ENCODE measurements at regions not wholly inside any gene's neighbourhood (a gene's known extent, or its start where the extent isn't known, plus 50 kb on each side); places are given as distances from the start of the nearest gene placed in this dataset.

DNA sequence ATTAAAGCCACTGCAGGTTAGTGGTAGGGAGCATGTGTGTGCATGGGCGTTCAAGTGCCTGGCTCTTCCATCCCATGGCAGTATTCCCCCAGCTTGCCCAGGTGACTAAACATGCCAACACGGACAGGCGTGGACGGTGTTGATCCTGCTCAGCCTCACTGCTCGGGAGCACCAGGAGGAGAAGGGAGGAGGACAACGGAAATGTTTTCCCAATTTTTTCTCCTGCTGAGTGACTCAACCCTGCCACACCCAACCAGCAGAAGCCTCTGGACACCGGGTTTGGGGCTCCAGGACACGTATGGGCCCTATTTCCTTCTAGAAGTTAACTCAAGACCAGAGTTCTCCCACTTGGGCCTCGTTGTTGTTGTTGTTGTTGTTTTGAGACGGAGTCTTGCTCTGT, 139.1 kb downstream of the CYP26B1 start:
- ATAC-seq (no peak), FAIRE-seq (no peak), DNase-seq (ENCODE audit: low read depth, low spot score) (no peak)
- no peaks in the 10 kb centered on the region for H3K79me2 ChIP-seq (ENCODE audit: control insufficient read depth, insufficient read depth, low read length)
- H2AFZ ChIP-seq (ENCODE audit: control insufficient read depth, low read depth, low read length): no peak overlapping the region
- 14% methylated on average over 9 of the region's 10 CpGs for WGBS (ENCODE audit: insufficient coverage, insufficient replicate concordance, low lambda C conversion rate, missing lambda C conversion rate)
- H3K4me3 ChIP-seq: no peak overlapping the region
- POLR2A ChIA-PET: no interaction called here
- BruUV-seq (replicated peaks): no TSS peak
- H3K9me3 ChIP-seq (replicated peaks; ENCODE audit: control insufficient read depth, insufficient read depth, low read length): no peaks in the 10 kb centered on the region
- H4K20me1 ChIP-seq (ENCODE audit: control insufficient read depth, insufficient read depth): no peaks in the 10 kb centered on the region
- intact Hi-C loops (cut with micrococcal nuclease; ENCODE audit: unreplicated experiment): no loop called here
- no peaks in the 10 kb centered on the region; a peak in 2 of 4 replicates for H3K27me3 ChIP-seq (replicated peaks in 1 of 2; ENCODE audit: control insufficient read depth in 2 of 2, insufficient read depth in 2 of 2, low read length in 1 of 2)
- TF ChIP-seq, protein P1, sequence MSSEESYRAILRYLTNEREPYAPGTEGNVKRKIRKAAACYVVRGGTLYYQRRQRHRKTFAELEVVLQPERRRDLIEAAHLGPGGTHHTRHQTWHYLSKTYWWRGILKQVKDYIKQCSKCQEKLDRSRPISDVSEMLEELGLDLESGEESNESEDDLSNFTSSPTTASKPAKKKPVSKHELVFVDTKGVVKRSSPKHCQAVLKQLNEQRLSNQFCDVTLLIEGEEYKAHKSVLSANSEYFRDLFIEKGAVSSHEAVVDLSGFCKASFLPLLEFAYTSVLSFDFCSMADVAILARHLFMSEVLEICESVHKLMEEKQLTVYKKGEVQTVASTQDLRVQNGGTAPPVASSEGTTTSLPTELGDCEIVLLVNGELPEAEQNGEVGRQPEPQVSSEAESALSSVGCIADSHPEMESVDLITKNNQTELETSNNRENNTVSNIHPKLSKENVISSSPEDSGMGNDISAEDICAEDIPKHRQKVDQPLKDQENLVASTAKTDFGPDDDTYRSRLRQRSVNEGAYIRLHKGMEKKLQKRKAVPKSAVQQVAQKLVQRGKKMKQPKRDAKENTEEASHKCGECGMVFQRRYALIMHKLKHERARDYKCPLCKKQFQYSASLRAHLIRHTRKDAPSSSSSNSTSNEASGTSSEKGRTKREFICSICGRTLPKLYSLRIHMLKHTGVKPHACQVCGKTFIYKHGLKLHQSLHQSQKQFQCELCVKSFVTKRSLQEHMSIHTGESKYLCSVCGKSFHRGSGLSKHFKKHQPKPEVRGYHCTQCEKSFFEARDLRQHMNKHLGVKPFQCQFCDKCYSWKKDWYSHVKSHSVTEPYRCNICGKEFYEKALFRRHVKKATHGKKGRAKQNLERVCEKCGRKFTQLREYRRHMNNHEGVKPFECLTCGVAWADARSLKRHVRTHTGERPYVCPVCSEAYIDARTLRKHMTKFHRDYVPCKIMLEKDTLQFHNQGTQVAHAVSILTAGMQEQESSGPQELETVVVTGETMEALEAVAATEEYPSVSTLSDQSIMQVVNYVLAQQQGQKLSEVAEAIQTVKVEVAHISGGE (CRISPR knock-in tag; IDR thresholded peaks at IDR 0.05): no peak
- no peak for TF ChIP-seq RAD21 (IDR thresholded peaks at IDR 0.05; ENCODE audit: insufficient read depth, low read depth, low read length)
- no peak for TF ChIP-seq EED (IDR thresholded peaks at IDR 0.05; ENCODE audit: low read depth)
- TF ChIP-seq ZNF274 (IDR thresholded peaks at IDR 0.05; ENCODE audit: insufficient read depth, insufficient read length): no peak
- no peak for TF ChIP-seq FOS (IDR thresholded peaks at IDR 0.05; ENCODE audit: borderline replicate concordance, extremely low read depth, insufficient read length)
- TF ChIP-seq RFX5 (IDR thresholded peaks at IDR 0.05; ENCODE audit: low read depth, low read length): no peak
- TF ChIP-seq, protein P2, sequence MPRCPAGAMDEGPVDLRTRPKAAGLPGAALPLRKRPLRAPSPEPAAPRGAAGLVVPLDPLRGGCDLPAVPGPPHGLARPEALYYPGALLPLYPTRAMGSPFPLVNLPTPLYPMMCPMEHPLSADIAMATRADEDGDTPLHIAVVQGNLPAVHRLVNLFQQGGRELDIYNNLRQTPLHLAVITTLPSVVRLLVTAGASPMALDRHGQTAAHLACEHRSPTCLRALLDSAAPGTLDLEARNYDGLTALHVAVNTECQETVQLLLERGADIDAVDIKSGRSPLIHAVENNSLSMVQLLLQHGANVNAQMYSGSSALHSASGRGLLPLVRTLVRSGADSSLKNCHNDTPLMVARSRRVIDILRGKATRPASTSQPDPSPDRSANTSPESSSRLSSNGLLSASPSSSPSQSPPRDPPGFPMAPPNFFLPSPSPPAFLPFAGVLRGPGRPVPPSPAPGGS (IDR thresholded peaks at IDR 0.05; ENCODE audit: borderline replicate concordance, insufficient read depth, low read depth, low read length, poor library complexity, severe bottlenecking): no peak
- H3K36me3 ChIP-seq (ENCODE audit: control insufficient read depth in 2 of 2, insufficient read depth in 2 of 2, low read length in 1 of 2): no peaks in the 10 kb centered on the region
- H3K4me1 ChIP-seq (ENCODE audit: control insufficient read depth, insufficient read depth, low read length): no peaks in the 10 kb centered on the region
- in situ Hi-C loops (cut with MboI): no loop called here
- RAD21 ChIA-PET (ENCODE audit: unreplicated experiment): no interaction called here
- CTCF ChIA-PET: no interaction called here
- no peak overlapping the region for H3K27ac ChIP-seq (ENCODE audit: control insufficient read depth, insufficient read depth)
- H3K4me2 ChIP-seq (ENCODE audit: control insufficient read depth, insufficient read depth): no peak overlapping the region
- SMC1A ChIA-PET (ENCODE audit: uncharacterized antibody, unreplicated experiment): no interaction called here
- no peak overlapping the region for H3K9ac ChIP-seq (ENCODE audit: control insufficient read depth, insufficient read depth, low read length)

All from GM12878 (cell line).